Neuron (in vitro differentiated cells): ENCODE measurements at regions not wholly inside any gene's neighbourhood (a gene's known extent, or its start where the extent isn't known, plus 50 kb on each side); places are given as distances from the start of the nearest gene placed in this dataset.

ENCODE experiments used
- H2AFZ ChIP-seq: one replicate; pipeline ENCODE4 v1.6.1; 2013; ENCODE audit warnings: low read depth, mild to moderate bottlenecking, inconsistent platforms, low read length, moderate library complexity
- H3K27me3 ChIP-seq: one replicate; pipeline ENCODE4 v1.6.1; 2013; ENCODE audit warnings: low read length; ENCODE audit not compliant: insufficient read depth
- H3K36me3 ChIP-seq: one replicate; pipeline ENCODE4 v1.6.1; 2013; ENCODE audit warnings: low read length; ENCODE audit not compliant: insufficient read depth
- H3K4me1 ChIP-seq: one replicate; pipeline ENCODE4 v1.6.1; 2013; ENCODE audit warnings: low read length; ENCODE audit not compliant: insufficient read depth
- H3K4me3 ChIP-seq: 2 replicates; pipeline ENCODE4 v1.5.1; 2013; ENCODE audit warnings: mild to moderate bottlenecking, low read length, moderate library complexity
- H3K9me3 ChIP-seq: one replicate; pipeline ENCODE4 v1.6.1; 2013; ENCODE audit warnings: low read length

DNA sequence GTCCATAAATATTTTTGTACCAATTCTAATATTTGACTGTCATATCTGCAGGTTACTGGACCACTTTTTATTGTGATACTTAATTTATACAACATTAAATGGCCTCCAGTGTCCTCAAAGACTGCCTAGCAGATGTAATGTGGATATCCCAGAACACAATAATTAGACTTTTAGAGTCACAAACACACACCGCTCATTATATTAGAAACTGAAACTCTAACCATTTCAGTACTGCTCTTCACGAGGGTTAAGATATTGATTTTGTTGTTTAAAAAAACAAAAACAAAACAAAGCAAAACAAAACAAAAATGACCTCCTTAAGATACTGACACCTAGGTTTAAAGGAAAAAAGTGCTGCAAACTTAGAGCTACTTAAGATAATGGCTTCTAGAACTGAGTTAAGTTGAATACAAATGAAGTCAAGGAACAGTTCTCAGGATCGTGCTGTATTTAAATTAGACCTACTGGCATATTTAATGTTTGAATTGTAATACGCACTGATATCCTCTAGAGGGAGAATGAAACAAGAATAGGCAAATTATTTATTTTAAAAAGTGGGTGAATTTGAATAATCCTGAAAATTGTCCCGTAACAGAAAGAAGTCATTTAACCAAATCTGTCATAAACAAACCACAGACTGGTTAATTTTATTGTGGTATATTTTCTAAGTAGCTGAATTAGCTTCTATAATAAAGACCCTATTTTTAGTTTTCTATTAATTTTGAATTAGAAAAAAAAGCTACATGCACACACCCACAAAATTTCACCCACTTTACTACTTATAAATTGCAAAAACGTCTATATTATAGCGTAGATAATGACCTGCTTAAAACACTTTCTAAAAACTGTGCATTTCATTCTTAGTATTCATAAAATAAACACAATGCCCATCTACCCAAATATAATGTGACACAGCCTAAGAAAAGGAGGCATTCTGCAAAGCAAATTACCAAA, 395.2 kb upstream of the DCN start:
- Histone ChIP-seq H3K36me3 (no peaks in the 10 kb centered on the region), H2AFZ (no peak overlapping the region), H3K4me3 (no peak overlapping the region), H3K9me3 (no peaks in the 10 kb centered on the region), H3K4me1 (peaks cover 35% of the 10 kb centered on the region), H3K27me3 (no peaks in the 10 kb centered on the region)

DNA sequence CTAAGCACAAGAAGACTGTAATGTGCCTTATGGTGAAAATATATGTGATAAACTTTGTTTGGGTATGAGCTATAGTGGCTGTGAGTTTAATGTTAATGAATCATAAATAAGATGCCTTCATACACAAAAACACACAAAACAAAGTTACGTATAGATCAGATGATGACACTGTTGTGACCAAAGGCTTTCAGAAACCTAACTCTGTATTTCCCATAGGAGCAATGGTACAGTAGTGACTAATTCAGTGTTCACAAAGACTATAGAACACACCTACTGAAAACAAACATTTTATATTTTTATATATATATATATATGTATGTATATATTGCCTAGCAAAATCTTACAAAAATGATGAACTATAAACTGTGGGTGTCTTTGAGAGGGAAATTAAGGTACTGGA, 393.8 kb upstream of the DCN start:
- Histone ChIP-seq H3K4me3 (no peak overlapping the region), H2AFZ (no peak overlapping the region), H3K27me3 (no peaks in the 10 kb centered on the region), H3K4me1 (peaks cover 33% of the 10 kb centered on the region), H3K9me3 (no peaks in the 10 kb centered on the region), H3K36me3 (no peaks in the 10 kb centered on the region)

- Histone ChIP-seq H3K9me3 (no peaks in the 10 kb centered on the region), H2AFZ (no peak overlapping the region), H3K36me3 (no peaks in the 10 kb centered on the region), H3K4me3 (no peak overlapping the region), H3K27me3 (no peaks in the 10 kb centered on the region), H3K4me1 (peaks cover 33% of the 10 kb centered on the region)
Measured at GRCh38 chr12:91575630-91576029, 393.0 kb upstream of the DCN start.

GRCh38 chr12:91574975-91575374, 392.4 kb upstream of the DCN start:
- Histone ChIP-seq H3K36me3 (no peaks in the 10 kb centered on the region), H3K27me3 (no peaks in the 10 kb centered on the region), H3K4me1 (peaks cover 33% of the 10 kb centered on the region), H2AFZ (no peak overlapping the region), H3K9me3 (no peaks in the 10 kb centered on the region), H3K4me3 (no peak overlapping the region)

DNA sequence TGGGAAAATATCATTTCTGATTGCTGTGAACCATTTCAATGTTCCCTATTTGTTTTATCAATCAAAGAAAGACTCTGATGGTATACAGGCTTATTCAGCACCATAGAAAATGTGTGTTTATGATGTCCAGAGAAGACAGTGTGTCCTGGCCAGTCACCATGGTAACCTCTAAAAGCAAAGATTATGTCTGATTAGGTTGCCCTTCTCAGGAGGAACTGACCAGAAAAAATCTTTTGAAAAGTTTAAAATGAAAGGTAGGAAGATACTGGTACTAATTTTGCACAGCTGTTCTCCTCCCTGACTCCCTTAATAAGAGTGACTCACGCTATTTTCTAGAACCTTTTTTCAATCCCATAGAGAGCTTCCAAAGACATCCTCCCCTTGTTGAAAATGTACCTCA, 391.8 kb upstream of the DCN start:
- H3K27me3 ChIP-seq = no peaks in the 10 kb centered on the region
- no peaks in the 10 kb centered on the region for H3K36me3 ChIP-seq
- no peak overlapping the region for H3K4me3 ChIP-seq
- H2AFZ ChIP-seq = no peak overlapping the region
- H3K9me3 ChIP-seq = no peaks in the 10 kb centered on the region
- peaks cover 33% of the 10 kb centered on the region for H3K4me1 ChIP-seq

DNA sequence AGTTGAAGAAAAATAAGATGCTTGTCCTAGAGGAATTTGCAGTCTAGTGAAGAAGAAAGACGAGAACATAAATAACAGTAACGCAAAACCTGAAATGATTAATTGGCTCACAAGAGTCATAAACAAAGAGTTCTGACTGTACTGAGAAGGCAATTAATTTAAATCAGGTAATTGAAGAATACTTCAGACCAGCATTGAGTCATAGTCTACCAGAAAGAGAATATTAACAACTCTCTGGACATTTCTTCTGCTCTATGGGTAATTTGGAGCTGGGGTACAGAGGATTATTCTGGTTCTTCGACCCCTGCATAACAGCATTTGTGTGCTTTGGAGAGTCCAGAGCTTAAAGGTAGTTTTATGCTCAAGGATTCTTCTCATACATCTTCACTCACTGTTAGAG, 390.3 kb upstream of the DCN start:
- Histone ChIP-seq H3K9me3 (no peaks in the 10 kb centered on the region), H2AFZ (no peak overlapping the region), H3K27me3 (no peaks in the 10 kb centered on the region), H3K36me3 (no peaks in the 10 kb centered on the region), H3K4me3 (no peak overlapping the region), H3K4me1 (peaks cover 21% of the 10 kb centered on the region)

GRCh38 chr12:91567100-91567485, 384.5 kb upstream of the DCN start:
- H2AFZ ChIP-seq = no peak overlapping the region
- H3K4me3 ChIP-seq = no peak overlapping the region
- H3K27me3 ChIP-seq = no peaks in the 10 kb centered on the region
- H3K4me1 ChIP-seq = peaks cover 18% of the 10 kb centered on the region
- H3K9me3 ChIP-seq = no peaks in the 10 kb centered on the region
- no peaks in the 10 kb centered on the region for H3K36me3 ChIP-seq

DNA sequence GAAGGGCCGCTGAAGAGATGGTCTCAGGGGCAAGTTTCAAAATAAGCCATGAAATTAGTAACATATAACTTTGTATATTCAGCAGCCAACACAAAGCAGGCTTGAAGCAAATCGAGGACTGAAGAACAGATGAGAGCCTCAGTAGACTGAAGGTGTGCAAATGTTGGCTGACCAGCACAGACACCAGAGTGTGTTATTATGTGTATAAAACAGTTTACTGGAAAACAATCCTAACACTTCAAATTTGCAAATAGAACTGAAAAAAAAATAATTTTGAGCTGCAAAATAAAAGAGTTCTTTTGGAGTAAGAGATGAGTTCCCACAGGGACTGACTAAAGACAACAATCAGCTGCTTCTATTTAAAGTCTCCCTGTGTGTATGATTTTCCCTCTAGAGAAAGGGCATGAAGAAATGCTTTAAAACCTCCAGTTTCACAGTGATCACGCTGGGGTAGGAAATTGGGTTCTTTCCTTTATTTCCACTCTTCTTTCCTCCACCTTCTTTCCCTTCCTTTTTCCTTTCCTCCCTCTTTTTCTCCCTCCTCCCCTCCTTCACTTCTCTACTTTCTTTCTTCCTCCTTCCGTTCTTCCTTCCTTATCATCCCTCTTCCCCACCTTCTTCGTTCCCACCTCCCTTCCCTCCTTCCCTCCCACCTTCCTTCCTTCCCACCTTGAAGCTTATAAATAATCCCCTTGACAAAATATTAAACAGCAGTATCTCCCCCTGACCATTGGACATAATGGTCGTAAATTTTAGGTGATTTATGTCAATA, 383.9 kb upstream of the DCN start:
- H3K9me3 ChIP-seq = no peaks in the 10 kb centered on the region
- H3K27me3 ChIP-seq = no peaks in the 10 kb centered on the region
- no peak overlapping the region for H2AFZ ChIP-seq
- H3K4me1 ChIP-seq = peaks cover 14% of the 10 kb centered on the region
- H3K36me3 ChIP-seq = no peaks in the 10 kb centered on the region
- no peak overlapping the region for H3K4me3 ChIP-seq

- no peaks in the 10 kb centered on the region for H3K36me3 ChIP-seq
- no peaks in the 10 kb centered on the region for H3K27me3 ChIP-seq
- H2AFZ ChIP-seq = no peak overlapping the region
- H3K4me1 ChIP-seq = peaks cover 10% of the 10 kb centered on the region
- no peak overlapping the region for H3K4me3 ChIP-seq
- H3K9me3 ChIP-seq = no peaks in the 10 kb centered on the region
Measured at GRCh38 chr12:91565846-91566245, 383.2 kb upstream of the DCN start.

- Histone ChIP-seq H3K9me3 (no peaks in the 10 kb centered on the region), H3K4me3 (no peak overlapping the region), H3K36me3 (no peaks in the 10 kb centered on the region), H3K27me3 (no peaks in the 10 kb centered on the region), H3K4me1 (peaks cover 10% of the 10 kb centered on the region), H2AFZ (no peak overlapping the region)
Measured at GRCh38 chr12:91565246-91565645, 382.6 kb upstream of the DCN start.

DNA sequence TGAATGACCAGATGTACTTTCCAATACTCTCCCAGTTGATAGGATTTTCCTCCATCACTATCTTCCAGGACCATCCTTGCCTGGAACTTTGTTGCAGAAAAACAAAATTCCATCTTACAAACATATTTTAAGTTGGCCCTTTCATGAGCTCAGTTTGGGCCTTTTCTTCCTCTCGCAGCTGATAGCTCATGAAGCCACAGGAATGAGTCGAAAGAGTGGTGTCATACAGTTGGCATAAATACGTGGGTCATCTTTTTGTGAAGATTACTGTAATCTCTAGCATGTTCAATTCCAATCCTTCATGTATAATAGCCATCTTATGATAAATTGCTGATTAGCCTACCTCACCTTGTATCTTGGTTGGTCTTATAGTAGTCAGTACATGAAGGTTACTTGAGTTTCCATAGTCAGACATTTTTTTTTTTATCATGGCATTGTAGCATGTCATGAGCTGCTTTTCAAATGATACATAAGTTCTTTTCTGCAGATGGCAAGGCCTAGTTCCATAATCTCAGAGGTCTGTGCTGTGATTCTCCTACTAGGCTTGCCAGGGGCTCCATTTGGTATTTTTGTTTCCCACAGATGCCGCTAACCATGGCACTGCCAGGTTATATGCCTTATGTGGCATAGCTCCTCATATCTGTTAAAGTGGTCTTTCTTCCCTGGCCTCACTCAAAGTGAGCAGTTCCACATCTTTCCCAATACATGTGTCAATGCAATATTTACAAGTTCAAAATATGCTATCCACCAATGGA, 380.6 kb upstream of the DCN start:
- Histone ChIP-seq H2AFZ (no peak overlapping the region), H3K4me1 (peaks cover 10% of the 10 kb centered on the region), H3K36me3 (no peaks in the 10 kb centered on the region), H3K27me3 (no peaks in the 10 kb centered on the region), H3K4me3 (no peak overlapping the region), H3K9me3 (no peaks in the 10 kb centered on the region)

DNA sequence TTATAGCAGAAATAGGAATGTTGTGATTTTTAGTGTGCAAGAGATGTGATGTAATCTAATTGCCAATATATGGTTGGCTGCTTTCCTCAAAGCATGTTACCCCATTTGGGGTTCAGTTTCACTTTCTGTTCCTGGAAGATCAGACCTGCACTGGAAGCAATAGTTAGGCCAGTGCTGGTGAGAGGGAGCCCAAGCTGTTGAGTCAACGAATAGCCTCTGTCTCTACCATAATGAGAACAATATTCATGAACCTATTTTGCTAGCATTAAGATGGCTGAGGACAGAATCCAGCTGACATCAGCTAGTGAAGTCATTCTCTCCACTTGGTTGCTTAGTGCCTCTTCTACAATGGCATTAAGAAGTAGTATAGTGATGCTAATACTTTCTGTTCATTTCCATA, 379.9 kb upstream of the DCN start:
- no peak overlapping the region for H3K4me3 ChIP-seq
- no peaks in the 10 kb centered on the region for H3K27me3 ChIP-seq
- H3K36me3 ChIP-seq = no peaks in the 10 kb centered on the region
- H2AFZ ChIP-seq = no peak overlapping the region
- H3K4me1 ChIP-seq = peaks cover 10% of the 10 kb centered on the region
- no peaks in the 10 kb centered on the region for H3K9me3 ChIP-seq

DNA sequence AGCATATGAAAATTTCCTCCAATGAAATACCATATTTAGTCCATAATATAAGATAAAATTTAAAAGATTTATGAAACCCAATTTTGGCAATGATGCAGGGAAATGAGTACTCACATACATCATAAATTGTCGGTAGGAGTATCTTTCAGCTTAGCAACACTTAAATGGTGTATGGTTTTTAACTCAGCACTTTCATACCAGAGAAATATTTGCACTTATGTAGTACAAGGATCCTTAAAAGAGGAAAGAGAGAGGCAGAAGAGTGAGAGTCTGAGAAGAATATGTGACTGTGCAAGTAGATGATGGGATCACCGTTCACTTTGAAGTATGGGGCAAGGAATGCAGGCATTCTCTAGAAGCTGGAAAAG, 379.3 kb upstream of the DCN start:
- Histone ChIP-seq H3K4me3 (no peak overlapping the region), H2AFZ (no peak overlapping the region), H3K4me1 (peaks cover 10% of the 10 kb centered on the region), H3K27me3 (no peaks in the 10 kb centered on the region), H3K9me3 (no peaks in the 10 kb centered on the region), H3K36me3 (no peaks in the 10 kb centered on the region)
